ENCODE measurements at regions not wholly inside any gene's neighbourhood (a gene's known extent, or its start where the extent isn't known, plus 50 kb on each side); places are given as distances from the start of the nearest gene placed in this dataset.
"Not testable (repeated sequence)": the region's sequence is repeated elsewhere in the genome, so short reads cannot be mapped to it uniquely, and the experiment has no call there.

GRCh38 chr13:22948421-22948820, 232.4 kb upstream of the SGCG start (continued):
- TF ChIP-seq, protein P1, sequence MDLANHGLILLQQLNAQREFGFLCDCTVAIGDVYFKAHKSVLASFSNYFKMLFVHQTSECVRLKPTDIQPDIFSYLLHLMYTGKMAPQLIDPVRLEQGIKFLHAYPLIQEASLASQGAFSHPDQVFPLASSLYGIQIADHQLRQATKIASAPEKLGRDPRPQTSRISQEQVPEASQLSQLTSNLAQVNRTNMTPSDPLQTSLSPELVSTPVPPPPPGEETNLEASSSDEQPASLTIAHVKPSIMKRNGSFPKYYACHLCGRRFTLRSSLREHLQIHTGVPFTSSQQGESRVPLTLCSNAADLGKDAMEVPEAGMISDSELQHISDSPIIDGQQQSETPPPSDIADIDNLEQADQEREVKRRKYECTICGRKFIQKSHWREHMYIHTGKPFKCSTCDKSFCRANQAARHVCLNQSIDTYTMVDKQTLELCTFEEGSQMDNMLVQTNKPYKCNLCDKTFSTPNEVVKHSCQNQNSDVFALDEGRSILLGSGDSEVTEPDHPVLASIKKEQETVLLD (IDR thresholded peaks at IDR 0.05): no peak
- no peak for TF ChIP-seq ZMIZ1 (IDR thresholded peaks at IDR 0.05; ENCODE audit: low read depth in 2 of 2, low read length in 2 of 2)
- TF ChIP-seq DNMT1 (IDR thresholded peaks at IDR 0.05): no peak

DNA sequence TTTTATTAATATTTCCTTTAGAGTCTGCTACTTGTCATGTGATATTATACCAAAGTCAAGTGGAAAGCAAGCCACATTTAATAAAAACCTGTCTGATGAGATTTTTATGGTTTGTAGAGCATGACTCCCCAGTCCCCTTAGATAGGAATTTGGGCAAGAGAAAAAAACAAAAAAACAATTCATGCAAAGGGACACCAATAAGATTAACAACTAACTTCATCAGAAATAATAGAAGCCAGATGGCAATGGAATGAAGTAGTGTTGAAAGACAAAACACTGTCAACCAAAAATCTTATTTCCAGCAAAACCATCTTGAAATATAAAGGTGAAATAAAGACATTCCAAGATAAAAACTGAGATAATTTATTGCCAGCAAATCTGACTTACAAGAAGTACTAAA, 228.8 kb upstream of the SGCG start:
- POLR2A ChIA-PET; intact Hi-C loops (cut with micrococcal nuclease); H3K9ac ChIP-seq (ENCODE audit: insufficient read depth in 1 of 2, low read depth in 2 of 2, low read length in 2 of 2); ATAC-seq; H3K4me1 ChIP-seq (replicated peaks in 1 of 2; ENCODE audit: control insufficient read depth in 2 of 2, insufficient read depth in 2 of 2, low read length in 2 of 2); H3K4me3 ChIP-seq; DNase-seq (ENCODE audit: extremely low read depth in 1 of 4, low spot score in 3 of 4); H3K79me2 ChIP-seq (ENCODE audit: control insufficient read depth, insufficient read depth, low read length); CTCF ChIA-PET (ENCODE audit: low intra/inter-chr PET ratio); in situ Hi-C loops (cut with MboI); H4K20me1 ChIP-seq (replicated peaks; ENCODE audit: control insufficient read depth, insufficient read depth, low read length); H3K27ac ChIP-seq (ENCODE audit: extremely low read depth, low read depth, low read length); FAIRE-seq; BruUV-seq (replicated peaks); H3K9me1 ChIP-seq (ENCODE audit: control insufficient read depth, insufficient read depth, low read length); H3K27me3 ChIP-seq (ENCODE audit: control insufficient read depth in 2 of 2, insufficient read depth in 2 of 2, low read length in 2 of 2); H3K9me3 ChIP-seq (replicated peaks; ENCODE audit: control insufficient read depth, insufficient read depth, low read depth, low read length); H3K36me3 ChIP-seq (ENCODE audit: control insufficient read depth, insufficient read depth, low read length); H3K4me2 ChIP-seq (ENCODE audit: insufficient read depth, low read length); H2AFZ ChIP-seq (ENCODE audit: low read depth, low read length): not testable (repeated sequence)
- TF ChIP-seq TRIM28 (IDR thresholded peaks at IDR 0.05): 0 out of 2 replicates have a peak, but pooled peaks have one; percentile 40
- TF ChIP-seq CBX3 (IDR thresholded peaks at IDR 0.05; ENCODE audit: borderline replicate concordance in 1 of 2, low read length in 2 of 2): 0 out of 3 replicates have a peak, but pooled peaks of 1 of the 2 experiments have one; percentile 37
